SK-N-SH treated with all-trans-retinoic acid at 6 μM for 48 hours (cell line): ENCODE measurements at regions not wholly inside any gene's neighbourhood (a gene's known extent, or its start where the extent isn't known, plus 50 kb on each side); places are given as distances from the start of the nearest gene placed in this dataset.

Experiments
- ATAC-seq: fragments of 200-7000 bp; cut with Tn5 transposase; 3 replicates; pipeline ENCODE4 v1.9.1; 2020; ENCODE audit warnings: mild to moderate bottlenecking, moderate library complexity
- ARNTL ChIP-seq: fragments of 450-650 bp; formaldehyde crosslinking; IDR thresholded peaks from 2 replicates; pipeline ENCODE4 v1.5.0; 2020; ENCODE audit warnings: low read depth, mild to moderate bottlenecking, moderate library complexity, borderline replicate concordance
- BACH2 ChIP-seq: fragments of 250-450 bp; sonication (Bioruptor Pico); IDR thresholded peaks from 2 replicates; pipeline ENCODE4 v1.9.0; 2021; ENCODE audit warnings: mild to moderate bottlenecking, borderline replicate concordance
- CSDC2 ChIP-seq: fragments of 250-450 bp; sonication (Bioruptor Pico); IDR thresholded peaks from 2 replicates; pipeline ENCODE4 v1.5.0; 2020; ENCODE audit warnings: mild to moderate bottlenecking, moderate library complexity
- ESRRG ChIP-seq: fragments of 250-450 bp; sonication (Bioruptor Pico); IDR thresholded peaks from 2 replicates; pipeline ENCODE4 v1.6.1; 2021; ENCODE audit warnings: mild to moderate bottlenecking
- GLIS3 ChIP-seq: fragments of 250-450 bp; sonication (Bioruptor Pico); IDR thresholded peaks from 2 replicates; pipeline ENCODE4 v1.5.0; 2020; ENCODE audit warnings: mild to moderate bottlenecking, moderate library complexity
- ISL1 ChIP-seq: fragments of 250-450 bp; sonication (Bioruptor Pico); IDR thresholded peaks from 2 replicates; pipeline ENCODE4 v2.1.2; 2022; ENCODE audit warnings: mild to moderate bottlenecking, moderate library complexity
- PATZ1 ChIP-seq: fragments of 250-450 bp; sonication (Bioruptor Pico); IDR thresholded peaks from 2 replicates; pipeline ENCODE4 v1.8.0; 2020; ENCODE audit warnings: mild to moderate bottlenecking, moderate library complexity, borderline replicate concordance
- POU6F1 ChIP-seq: fragments of 250-450 bp; sonication (Bioruptor Pico); IDR thresholded peaks from 2 replicates; pipeline ENCODE4 v1.8.0; 2021; ENCODE audit warnings: low read depth, mild to moderate bottlenecking, moderate library complexity, borderline replicate concordance
- PPARA ChIP-seq: fragments of 250-450 bp; sonication (Bioruptor Pico); IDR thresholded peaks from 2 replicates; pipeline ENCODE4 v1.5.0; 2020; ENCODE audit warnings: mild to moderate bottlenecking, borderline replicate concordance
- SNAI2 ChIP-seq: fragments of 250-450 bp; sonication (Bioruptor Pico); IDR thresholded peaks from 2 replicates; pipeline ENCODE4 v1.5.0; 2020; ENCODE audit warnings: mild to moderate bottlenecking, moderate library complexity
- TCF4 ChIP-seq: fragments of 250-450 bp; sonication (Bioruptor Pico); IDR thresholded peaks from 2 replicates; pipeline ENCODE4 v1.8.0; 2021; ENCODE audit warnings: mild to moderate bottlenecking, moderate library complexity, borderline replicate concordance
- ZC3H10 ChIP-seq: fragments of 250-450 bp; sonication (Bioruptor Pico); IDR thresholded peaks from 2 replicates; pipeline ENCODE4 v1.5.1; 2021; ENCODE audit warnings: mild to moderate bottlenecking, moderate library complexity
- ZFP3 ChIP-seq: fragments of 250-450 bp; sonication (Bioruptor Pico); IDR thresholded peaks from 2 replicates; pipeline ENCODE4 v1.5.0; 2020; ENCODE audit warnings: mild to moderate bottlenecking, moderate library complexity
- ZFP30 ChIP-seq: fragments of 450-650 bp; formaldehyde crosslinking; IDR thresholded peaks from 2 replicates; pipeline ENCODE4 v1.5.0; 2022; ENCODE audit warnings: mild to moderate bottlenecking, moderate library complexity
- ZNF565 ChIP-seq: fragments of 450-650 bp; formaldehyde crosslinking; conservative IDR thresholded peaks from 2 replicates; pipeline ENCODE4 v1.5.0; 2020; ENCODE audit warnings: low read depth, mild to moderate bottlenecking, moderate library complexity
- ZNF70 ChIP-seq: fragments of 450-650 bp; formaldehyde crosslinking; IDR thresholded peaks from 2 replicates; pipeline ENCODE4 v1.5.0; 2020; ENCODE audit warnings: mild to moderate bottlenecking, moderate library complexity
- ZNF8 ChIP-seq: fragments of 450-650 bp; formaldehyde crosslinking; IDR thresholded peaks from 2 replicates; pipeline ENCODE4 v1.5.0; 2020; ENCODE audit warnings: mild to moderate bottlenecking, moderate library complexity
- TF ChIP-seq, protein P1 (sequence below): fragments of 250-450 bp; sonication (Bioruptor Pico); IDR thresholded peaks from 2 replicates; pipeline ENCODE4 v1.5.1; 2021; ENCODE audit warnings: mild to moderate bottlenecking, moderate library complexity
- TF ChIP-seq, protein P2 (sequence below): fragments of 250-450 bp; sonication (Bioruptor Pico); IDR thresholded peaks from 2 replicates; pipeline ENCODE4 v1.5.0; 2020; ENCODE audit warnings: mild to moderate bottlenecking, moderate library complexity

- TF ChIP-seq, protein P1, sequence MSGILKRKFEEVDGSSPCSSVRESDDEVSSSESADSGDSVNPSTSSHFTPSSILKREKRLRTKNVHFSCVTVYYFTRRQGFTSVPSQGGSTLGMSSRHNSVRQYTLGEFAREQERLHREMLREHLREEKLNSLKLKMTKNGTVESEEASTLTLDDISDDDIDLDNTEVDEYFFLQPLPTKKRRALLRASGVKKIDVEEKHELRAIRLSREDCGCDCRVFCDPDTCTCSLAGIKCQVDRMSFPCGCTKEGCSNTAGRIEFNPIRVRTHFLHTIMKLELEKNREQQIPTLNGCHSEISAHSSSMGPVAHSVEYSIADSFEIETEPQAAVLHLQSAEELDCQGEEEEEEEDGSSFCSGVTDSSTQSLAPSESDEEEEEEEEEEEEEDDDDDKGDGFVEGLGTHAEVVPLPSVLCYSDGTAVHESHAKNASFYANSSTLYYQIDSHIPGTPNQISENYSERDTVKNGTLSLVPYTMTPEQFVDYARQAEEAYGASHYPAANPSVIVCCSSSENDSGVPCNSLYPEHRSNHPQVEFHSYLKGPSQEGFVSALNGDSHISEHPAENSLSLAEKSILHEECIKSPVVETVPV (CRISPR knock-in tag) = no peak
- TF ChIP-seq POU6F1 = no peak
- TF ChIP-seq ZFP3 (CRISPR knock-in tag) = no peak
- no peak for TF ChIP-seq CSDC2 (CRISPR knock-in tag)
- TF ChIP-seq ARNTL (CRISPR knock-in tag) = no peak
These were observed 1323.0 kb upstream of the GJE1 start (continued) for GRCh38 chr6:140809694-140810101.

DNA sequence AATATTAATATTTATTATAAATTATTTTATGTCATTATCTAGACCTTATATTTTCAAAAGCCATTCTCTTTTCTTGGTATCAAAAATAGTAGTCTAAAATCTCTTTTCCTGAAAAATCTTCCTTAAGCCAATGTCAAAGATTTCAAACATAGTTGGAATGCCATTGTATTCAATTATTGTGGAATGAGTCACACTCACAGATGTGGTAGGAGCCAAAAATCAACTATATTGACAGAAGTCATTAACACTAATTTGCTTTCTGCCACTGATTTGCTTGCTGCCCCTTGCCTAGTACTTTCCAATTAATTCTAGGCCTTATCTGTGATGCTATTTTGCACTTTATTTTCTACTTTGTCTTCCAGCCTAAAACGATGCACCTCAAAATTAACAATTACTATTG is 1326.3 kb upstream of the GJE1 start:
- TF ChIP-seq ZFP30 (CRISPR knock-in tag) = no peak
- no peak for TF ChIP-seq POU6F1
- TF ChIP-seq ZNF8 (CRISPR knock-in tag) = no peak
- no peak for TF ChIP-seq BACH2 (CRISPR knock-in tag)
- no peak for TF ChIP-seq PATZ1 (CRISPR knock-in tag)
- no peak for TF ChIP-seq SNAI2 (CRISPR knock-in tag)
- no peak for TF ChIP-seq ARNTL (CRISPR knock-in tag)
- TF ChIP-seq CSDC2 (CRISPR knock-in tag) = no peak
- TF ChIP-seq ISL1 (CRISPR knock-in tag) = no peak
- no peak for TF ChIP-seq PPARA (CRISPR knock-in tag)
- no peak for TF ChIP-seq ZC3H10
- TF ChIP-seq, protein P2, sequence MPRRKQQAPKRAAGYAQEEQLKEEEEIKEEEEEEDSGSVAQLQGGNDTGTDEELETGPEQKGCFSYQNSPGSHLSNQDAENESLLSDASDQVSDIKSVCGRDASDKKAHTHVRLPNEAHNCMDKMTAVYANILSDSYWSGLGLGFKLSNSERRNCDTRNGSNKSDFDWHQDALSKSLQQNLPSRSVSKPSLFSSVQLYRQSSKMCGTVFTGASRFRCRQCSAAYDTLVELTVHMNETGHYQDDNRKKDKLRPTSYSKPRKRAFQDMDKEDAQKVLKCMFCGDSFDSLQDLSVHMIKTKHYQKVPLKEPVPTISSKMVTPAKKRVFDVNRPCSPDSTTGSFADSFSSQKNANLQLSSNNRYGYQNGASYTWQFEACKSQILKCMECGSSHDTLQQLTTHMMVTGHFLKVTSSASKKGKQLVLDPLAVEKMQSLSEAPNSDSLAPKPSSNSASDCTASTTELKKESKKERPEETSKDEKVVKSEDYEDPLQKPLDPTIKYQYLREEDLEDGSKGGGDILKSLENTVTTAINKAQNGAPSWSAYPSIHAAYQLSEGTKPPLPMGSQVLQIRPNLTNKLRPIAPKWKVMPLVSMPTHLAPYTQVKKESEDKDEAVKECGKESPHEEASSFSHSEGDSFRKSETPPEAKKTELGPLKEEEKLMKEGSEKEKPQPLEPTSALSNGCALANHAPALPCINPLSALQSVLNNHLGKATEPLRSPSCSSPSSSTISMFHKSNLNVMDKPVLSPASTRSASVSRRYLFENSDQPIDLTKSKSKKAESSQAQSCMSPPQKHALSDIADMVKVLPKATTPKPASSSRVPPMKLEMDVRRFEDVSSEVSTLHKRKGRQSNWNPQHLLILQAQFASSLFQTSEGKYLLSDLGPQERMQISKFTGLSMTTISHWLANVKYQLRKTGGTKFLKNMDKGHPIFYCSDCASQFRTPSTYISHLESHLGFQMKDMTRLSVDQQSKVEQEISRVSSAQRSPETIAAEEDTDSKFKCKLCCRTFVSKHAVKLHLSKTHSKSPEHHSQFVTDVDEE (CRISPR knock-in tag) = no peak
- ATAC-seq = no peak

- ATAC-seq = no peak
- no peak for TF ChIP-seq ZNF70 (CRISPR knock-in tag)
- no peak for TF ChIP-seq GLIS3
- TF ChIP-seq TCF4 (CRISPR knock-in tag) = no peak
- no peak for TF ChIP-seq BACH2 (CRISPR knock-in tag)
- TF ChIP-seq ESRRG (CRISPR knock-in tag) = no peak
- TF ChIP-seq, protein P1 (CRISPR knock-in tag) = no peak
- no peak for TF ChIP-seq ZNF565 (CRISPR knock-in tag)
- TF ChIP-seq, all 23 proteins: peak for 0
These were observed 1338.2 kb upstream of the GJE1 start for GRCh38 chr6:140794544-140794943.
